ENCODE measurements at regions not wholly inside any gene's neighbourhood (a gene's known extent, or its start where the extent isn't known, plus 50 kb on each side); places are given as distances from the start of the nearest gene placed in this dataset.
A peak's percentile ranks its signal among the peaks of the same experiment; 100 is the strongest.

- Histone ChIP-seq H2AK9ac (replicated peaks; ENCODE audit: low read depth, low read length, poor library complexity) (no peak overlapping the region), H3K79me1 (ENCODE audit: low read depth in 1 of 2, low read length in 2 of 2) (no peaks in the 10 kb centered on the region), H4K5ac (ENCODE audit: low read depth, low read length) (no peak overlapping the region), H3K56ac (ENCODE audit: extremely low read depth, insufficient read depth, low read length) (no peak overlapping the region), H2AFZ (replicated peaks; ENCODE audit: low read length, poor library complexity) (peak overlapping the region; percentile 8), H3K4me2 (ENCODE audit: low read depth, low read length) (no peak overlapping the region), H3K14ac (replicated peaks; ENCODE audit: low read depth, low read length) (no peak overlapping the region; the same call in 1 of the 2 replicates), H4K91ac (ENCODE audit: insufficient read depth, low read depth, low read length) (peak overlapping the region; percentile 12; the same call in 1 of the 2 replicates), H3K27ac (ENCODE audit: insufficient read depth, low read length) (no peak overlapping the region), H2BK20ac (ENCODE audit: low read depth, low read length) (0 out of 2 replicates have a peak overlapping the region, but pooled peaks have one; percentile 25), H3K9me1 (ENCODE audit: insufficient read depth, low read length) (peaks cover 6% of the 10 kb centered on the region; the same call in 1 of the 2 replicates), H3K36me3 (ENCODE audit: control insufficient read depth, insufficient read depth, low read length) (no peaks in the 10 kb centered on the region), H2BK120ac (ENCODE audit: low read depth, low read length) (no peak overlapping the region), H2BK15ac (ENCODE audit: low read depth, low read length) (no peak overlapping the region), H2BK5ac (ENCODE audit: low read depth, low read length, poor library complexity, severe bottlenecking) (no peak overlapping the region), H3K18ac (ENCODE audit: low read depth, low read length) (no peak overlapping the region), H3K9me3 (ENCODE audit: control insufficient read depth, insufficient read depth, low read length) (no peaks in the 10 kb centered on the region), H3K4me1 (ENCODE audit: control insufficient read depth, insufficient read depth, low read length) (no peaks in the 10 kb centered on the region), H3K4ac (ENCODE audit: low read depth, low read length) (no peak overlapping the region), H3K4me3 (ENCODE audit: insufficient read depth, low read depth, low read length) (no peak overlapping the region), H4K8ac (ENCODE audit: low read depth in 2 of 2, low read length in 2 of 2) (no peak overlapping the region), H4K20me1 (ENCODE audit: insufficient read depth, low read length) (no peaks in the 10 kb centered on the region), H2AK5ac (ENCODE audit: low read depth, low read length) (peak overlapping the region; percentile 15; the same call in 1 of the 2 replicates), H3K9ac (ENCODE audit: low read depth, low read length) (no peak overlapping the region), H3K23ac (ENCODE audit: low read depth, low read length) (no peak overlapping the region), H3K27me3 (ENCODE audit: control insufficient read depth, insufficient read depth, low read length) (no peaks in the 10 kb centered on the region; the same call in 1 of the 2 replicates)
- ChIA-PET POLR2A (ENCODE audit: unreplicated experiment) (no interaction called here), CTCF (no interaction called here)
- intact Hi-C loops (cut with micrococcal nuclease) (no loop called here), in situ Hi-C loops (cut with MboI; ENCODE audit: low sequenced_read_pairs) (no loop called here), dilution Hi-C loops (cut with HindIII; ENCODE audit: low sequenced_read_pairs, unreplicated experiment) (no loop called here)
- no peak for ATAC-seq (ENCODE audit: low read depth)
- BruUV-seq (replicated peaks) = no TSS peak
- DNase-seq = no peak
- TF ChIP-seq MAZ (IDR thresholded peaks at IDR 0.05; ENCODE audit: borderline replicate concordance, low read depth, low read length) (no peak), MAFK (IDR thresholded peaks at IDR 0.05; ENCODE audit: low read depth, low read length) (no peak), FOS (IDR thresholded peaks at IDR 0.05; ENCODE audit: low read depth, low read length) (no peak), SMC3 (IDR thresholded peaks at IDR 0.05; ENCODE audit: low read depth, low read length) (no peak), RCOR1 (IDR thresholded peaks at IDR 0.05; ENCODE audit: insufficient replicate concordance, low read length) (no peak), BHLHE40 (IDR thresholded peaks at IDR 0.05; ENCODE audit: low read depth, low read length) (no peak), CEBPB (IDR thresholded peaks at IDR 0.05; ENCODE audit: low read depth, low read length) (no peak), POLR2A (IDR thresholded peaks at IDR 0.05; ENCODE audit: low read depth, low read length) (no peak), NFE2L2 (IDR thresholded peaks at IDR 0.05; ENCODE audit: low read depth, low read length) (no peak), RFX5 (IDR thresholded peaks at IDR 0.05; ENCODE audit: low read depth, low read length) (no peak), MXI1 (IDR thresholded peaks at IDR 0.05; ENCODE audit: borderline replicate concordance, low read depth, low read length) (no peak)
- TF ChIP-seq, protein P1, sequence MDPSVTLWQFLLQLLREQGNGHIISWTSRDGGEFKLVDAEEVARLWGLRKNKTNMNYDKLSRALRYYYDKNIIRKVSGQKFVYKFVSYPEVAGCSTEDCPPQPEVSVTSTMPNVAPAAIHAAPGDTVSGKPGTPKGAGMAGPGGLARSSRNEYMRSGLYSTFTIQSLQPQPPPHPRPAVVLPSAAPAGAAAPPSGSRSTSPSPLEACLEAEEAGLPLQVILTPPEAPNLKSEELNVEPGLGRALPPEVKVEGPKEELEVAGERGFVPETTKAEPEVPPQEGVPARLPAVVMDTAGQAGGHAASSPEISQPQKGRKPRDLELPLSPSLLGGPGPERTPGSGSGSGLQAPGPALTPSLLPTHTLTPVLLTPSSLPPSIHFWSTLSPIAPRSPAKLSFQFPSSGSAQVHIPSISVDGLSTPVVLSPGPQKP (IDR thresholded peaks at IDR 0.05; ENCODE audit: borderline replicate concordance, low read depth, low read length) = no peak
- TF ChIP-seq, protein P2, sequence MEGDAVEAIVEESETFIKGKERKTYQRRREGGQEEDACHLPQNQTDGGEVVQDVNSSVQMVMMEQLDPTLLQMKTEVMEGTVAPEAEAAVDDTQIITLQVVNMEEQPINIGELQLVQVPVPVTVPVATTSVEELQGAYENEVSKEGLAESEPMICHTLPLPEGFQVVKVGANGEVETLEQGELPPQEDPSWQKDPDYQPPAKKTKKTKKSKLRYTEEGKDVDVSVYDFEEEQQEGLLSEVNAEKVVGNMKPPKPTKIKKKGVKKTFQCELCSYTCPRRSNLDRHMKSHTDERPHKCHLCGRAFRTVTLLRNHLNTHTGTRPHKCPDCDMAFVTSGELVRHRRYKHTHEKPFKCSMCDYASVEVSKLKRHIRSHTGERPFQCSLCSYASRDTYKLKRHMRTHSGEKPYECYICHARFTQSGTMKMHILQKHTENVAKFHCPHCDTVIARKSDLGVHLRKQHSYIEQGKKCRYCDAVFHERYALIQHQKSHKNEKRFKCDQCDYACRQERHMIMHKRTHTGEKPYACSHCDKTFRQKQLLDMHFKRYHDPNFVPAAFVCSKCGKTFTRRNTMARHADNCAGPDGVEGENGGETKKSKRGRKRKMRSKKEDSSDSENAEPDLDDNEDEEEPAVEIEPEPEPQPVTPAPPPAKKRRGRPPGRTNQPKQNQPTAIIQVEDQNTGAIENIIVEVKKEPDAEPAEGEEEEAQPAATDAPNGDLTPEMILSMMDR (conservative IDR thresholded peaks at IDR 0.05; ENCODE audit: low read depth, low read length) = no peak
- WGBS, 2 experiments (ENCODE audit: extremely low coverage in 2 of 2, insufficient read length in 1 of 2) = 90% methylated on average over 2 of the region's 12 CpGs; no CpG with 5 or more reads in 1 of the 2 experiments
Measured at GRCh38 chr1:25033030-25033827, 103.2 kb upstream of the RUNX3 start.

Measured in IMR-90 (cell line).